MM.1S (cell line): ENCODE measurements at regions not wholly inside any gene's neighbourhood (a gene's known extent, or its start where the extent isn't known, plus 50 kb on each side); places are given as distances from the start of the nearest gene placed in this dataset.

Experiments used
- CTCF ChIP-seq: fragments of 300-600 bp; sonication (generic); IDR thresholded peaks from 2 replicates; pipeline ENCODE4 v1.5.1; 2016; ENCODE audit warnings: antibody characterized with exemption, low read length, mixed read lengths
- EZH2 ChIP-seq: fragments of 300-600 bp; sonication (generic); optimal IDR thresholded peaks from 2 replicates; pipeline ENCODE3; 2017; ENCODE audit warnings: low read depth, mild to moderate bottlenecking, antibody characterized with exemption, low read length, mixed read lengths
- EZH2phosphoT487 ChIP-seq: fragments of 300-600 bp; sonication (generic); IDR thresholded peaks from 2 replicates; pipeline ENCODE4 v1.6.1; 2018; ENCODE audit warnings: antibody characterized with exemption, low read length

GRCh38 chr22:22752199-22752555 lies 107.8 kb downstream of the GGTLC2 start:
- no peak for TF ChIP-seq CTCF
- no peak for TF ChIP-seq EZH2
- TF ChIP-seq EZH2phosphoT487, result no peak
